ENCODE measurements at regions not wholly inside any gene's neighbourhood (a gene's known extent, or its start where the extent isn't known, plus 50 kb on each side); places are given as distances from the start of the nearest gene placed in this dataset.

DNA sequence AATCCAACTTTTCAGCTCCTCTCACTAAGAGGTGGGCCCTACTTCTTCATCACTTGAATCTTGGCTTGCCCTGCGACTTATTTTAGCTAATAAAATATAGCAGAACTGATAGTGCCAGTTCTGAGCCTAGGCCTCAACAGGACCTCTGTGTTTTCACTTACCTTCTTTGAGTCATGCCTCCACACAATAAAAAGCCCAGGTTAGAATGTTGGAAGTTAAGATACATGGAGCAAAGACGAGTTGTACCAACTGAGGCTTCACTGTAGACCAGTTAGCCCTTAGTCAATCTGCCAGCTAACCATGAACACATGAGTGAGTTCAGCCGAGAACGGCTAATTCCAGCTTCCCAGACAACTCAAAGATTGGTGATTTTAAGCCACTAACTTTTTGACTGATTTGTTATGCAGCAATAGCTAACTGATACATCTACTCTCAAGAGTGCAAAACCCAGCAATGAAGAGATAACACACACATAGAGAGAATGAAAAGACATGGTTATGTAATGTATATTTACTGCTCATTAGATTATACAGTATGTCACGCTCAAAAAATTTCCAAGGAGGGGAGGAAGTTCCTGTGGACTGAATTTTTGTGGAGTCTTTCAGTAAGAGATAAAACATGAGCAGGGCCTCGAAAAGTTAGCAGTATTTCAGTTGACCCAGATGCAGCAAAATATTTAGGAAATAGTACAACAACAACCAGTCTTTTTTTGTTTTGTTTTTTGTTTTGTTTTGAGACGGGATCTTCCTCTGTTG, 181.1 kb downstream of the MYCN start:
- no peaks in the 10 kb centered on the region for H3K27me3 Mint-ChIP-seq
- Histone ChIP-seq H3K27ac (ENCODE audit: low read depth, low read length) (no peak overlapping the region), H3K4me1 (ENCODE audit: control insufficient read depth in 2 of 2, insufficient read depth in 2 of 2, low read length in 2 of 2) (no peaks in the 10 kb centered on the region), H3K27me3 (ENCODE audit: control insufficient read depth in 2 of 2, insufficient read depth in 2 of 2, low read length in 2 of 2) (no peaks in the 10 kb centered on the region), H3K4me3 (ENCODE audit: low read length) (no peak overlapping the region), H3K36me3 (ENCODE audit: control insufficient read depth in 2 of 3, insufficient read depth in 3 of 3, low read length in 3 of 3) (no peaks in the 10 kb centered on the region), H3K9me3 (ENCODE audit: control insufficient read depth in 2 of 3, low read length in 3 of 3) (no peaks in the 10 kb centered on the region)
- H3K36me3 Mint-ChIP-seq, result no peaks in the 10 kb centered on the region
- no peak overlapping the region for H3K4me3 Mint-ChIP-seq
- peaks cover 0 to 4% (median 0%) of the 10 kb centered on the region in 11 donors for H3K9me3 Mint-ChIP-seq
- ChIA-PET POLR2A (no interaction called here), CTCF (no interaction called here)
- no peaks in the 10 kb centered on the region for H3K4me1 Mint-ChIP-seq
- DNase-seq (no peak), ATAC-seq (no peak)
- intact Hi-C loops (cut with micrococcal nuclease), result no loop called here
- H3K27ac Mint-ChIP-seq, result no peak overlapping the region

DNA sequence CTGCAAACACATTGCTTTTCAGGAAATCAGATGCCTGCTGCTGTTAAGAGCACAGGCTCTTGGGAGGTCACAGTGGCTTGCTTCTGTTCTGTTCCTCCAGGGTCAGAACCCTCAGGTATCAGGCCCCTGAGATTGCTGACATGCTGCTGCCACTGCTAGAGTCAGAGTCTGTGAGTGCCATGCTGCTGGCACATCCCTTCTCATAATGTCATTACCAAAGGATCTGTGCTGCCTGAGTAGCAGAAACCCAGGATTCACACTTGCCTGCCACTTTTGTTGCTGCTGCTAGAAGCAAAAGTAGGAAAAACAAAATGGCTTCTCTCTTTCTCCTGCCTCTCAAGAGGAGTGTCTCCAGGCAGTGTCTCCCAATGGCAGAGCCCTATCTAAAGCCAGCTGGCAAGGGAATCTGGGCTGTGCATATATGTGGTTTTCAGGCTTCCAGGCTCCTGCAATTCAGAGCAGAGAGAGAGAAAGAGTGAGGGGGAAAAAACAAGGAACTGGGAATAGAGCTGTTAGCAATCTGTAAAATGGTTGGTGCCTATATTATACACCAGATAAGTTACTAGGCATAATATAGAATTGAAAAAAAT, 180.3 kb downstream of the MYCN start:
- H3K27me3 Mint-ChIP-seq, result no peaks in the 10 kb centered on the region
- no peak overlapping the region for H3K4me3 Mint-ChIP-seq
- DNase-seq (no peak), ATAC-seq (no peak)
- peaks cover 0 to 4% (median 0%) of the 10 kb centered on the region in 11 donors for H3K9me3 Mint-ChIP-seq
- Histone ChIP-seq H3K4me1 (ENCODE audit: control insufficient read depth in 2 of 2, insufficient read depth in 2 of 2, low read length in 2 of 2) (no peaks in the 10 kb centered on the region), H3K4me3 (ENCODE audit: low read length) (no peak overlapping the region), H3K36me3 (ENCODE audit: control insufficient read depth in 2 of 3, insufficient read depth in 3 of 3, low read length in 3 of 3) (no peaks in the 10 kb centered on the region), H3K9me3 (ENCODE audit: control insufficient read depth in 2 of 3, low read length in 3 of 3) (no peaks in the 10 kb centered on the region), H3K27me3 (ENCODE audit: control insufficient read depth in 2 of 2, insufficient read depth in 2 of 2, low read length in 2 of 2) (no peaks in the 10 kb centered on the region), H3K27ac (ENCODE audit: low read depth, low read length) (no peak overlapping the region)
- H3K4me1 Mint-ChIP-seq, result no peaks in the 10 kb centered on the region
- POLR2A ChIA-PET, result no interaction called here
- intact Hi-C loops (cut with micrococcal nuclease), result no loop called here
- CTCF ChIA-PET, result interaction anchor here (0.7 kb wide), 1 partner anchor 87 kb away, joined by 6 read pairs; no protein-coding TSS in a partner anchor
- no peaks in the 10 kb centered on the region for H3K36me3 Mint-ChIP-seq
- no peak overlapping the region for H3K27ac Mint-ChIP-seq

DNA sequence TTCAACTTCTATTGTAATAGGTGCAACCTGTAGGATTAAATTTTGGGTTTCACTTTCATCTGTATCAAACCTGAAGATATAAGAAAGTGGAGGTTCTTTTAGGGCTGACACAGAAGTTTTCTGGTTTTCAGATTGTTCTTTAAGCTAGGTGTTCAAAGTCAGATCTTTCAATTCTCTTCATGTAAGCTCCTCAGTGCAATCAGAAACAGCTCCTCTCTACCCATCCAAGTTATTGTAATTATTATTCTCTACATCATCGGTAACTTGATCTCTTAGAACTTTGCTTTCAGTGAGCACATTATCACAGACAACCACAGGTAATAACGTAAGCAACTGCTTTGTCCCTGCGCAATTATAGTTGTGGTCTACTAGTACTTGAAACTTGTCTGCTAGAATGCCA, 179.4 kb downstream of the MYCN start:
- Histone ChIP-seq H3K36me3 (ENCODE audit: control insufficient read depth in 2 of 3, insufficient read depth in 3 of 3, low read length in 3 of 3) (no peaks in the 10 kb centered on the region), H3K27ac (ENCODE audit: low read depth, low read length) (no peak overlapping the region), H3K4me3 (ENCODE audit: low read length) (no peak overlapping the region), H3K27me3 (ENCODE audit: control insufficient read depth in 2 of 2, insufficient read depth in 2 of 2, low read length in 2 of 2) (no peaks in the 10 kb centered on the region), H3K4me1 (ENCODE audit: control insufficient read depth in 2 of 2, insufficient read depth in 2 of 2, low read length in 2 of 2) (no peaks in the 10 kb centered on the region), H3K9me3 (ENCODE audit: control insufficient read depth in 2 of 3, low read length in 3 of 3) (no peaks in the 10 kb centered on the region)
- no peaks in the 10 kb centered on the region for H3K27me3 Mint-ChIP-seq
- H3K36me3 Mint-ChIP-seq, result no peaks in the 10 kb centered on the region
- H3K27ac Mint-ChIP-seq, result peak overlapping the region in 1 of 9 donors; percentile 19
- peaks cover 0 to 4% (median 0%) of the 10 kb centered on the region in 11 donors for H3K9me3 Mint-ChIP-seq
- intact Hi-C loops (cut with micrococcal nuclease), result no loop called here
- POLR2A ChIA-PET, result no interaction called here
- CTCF ChIA-PET, result interaction anchor here (0.7 kb wide), 1 partner anchor 87 kb away, joined by 6 read pairs; no protein-coding TSS in a partner anchor
- DNase-seq (no peak), ATAC-seq (no peak)
- H3K4me1 Mint-ChIP-seq, result no peaks in the 10 kb centered on the region
- no peak overlapping the region for H3K4me3 Mint-ChIP-seq

DNA sequence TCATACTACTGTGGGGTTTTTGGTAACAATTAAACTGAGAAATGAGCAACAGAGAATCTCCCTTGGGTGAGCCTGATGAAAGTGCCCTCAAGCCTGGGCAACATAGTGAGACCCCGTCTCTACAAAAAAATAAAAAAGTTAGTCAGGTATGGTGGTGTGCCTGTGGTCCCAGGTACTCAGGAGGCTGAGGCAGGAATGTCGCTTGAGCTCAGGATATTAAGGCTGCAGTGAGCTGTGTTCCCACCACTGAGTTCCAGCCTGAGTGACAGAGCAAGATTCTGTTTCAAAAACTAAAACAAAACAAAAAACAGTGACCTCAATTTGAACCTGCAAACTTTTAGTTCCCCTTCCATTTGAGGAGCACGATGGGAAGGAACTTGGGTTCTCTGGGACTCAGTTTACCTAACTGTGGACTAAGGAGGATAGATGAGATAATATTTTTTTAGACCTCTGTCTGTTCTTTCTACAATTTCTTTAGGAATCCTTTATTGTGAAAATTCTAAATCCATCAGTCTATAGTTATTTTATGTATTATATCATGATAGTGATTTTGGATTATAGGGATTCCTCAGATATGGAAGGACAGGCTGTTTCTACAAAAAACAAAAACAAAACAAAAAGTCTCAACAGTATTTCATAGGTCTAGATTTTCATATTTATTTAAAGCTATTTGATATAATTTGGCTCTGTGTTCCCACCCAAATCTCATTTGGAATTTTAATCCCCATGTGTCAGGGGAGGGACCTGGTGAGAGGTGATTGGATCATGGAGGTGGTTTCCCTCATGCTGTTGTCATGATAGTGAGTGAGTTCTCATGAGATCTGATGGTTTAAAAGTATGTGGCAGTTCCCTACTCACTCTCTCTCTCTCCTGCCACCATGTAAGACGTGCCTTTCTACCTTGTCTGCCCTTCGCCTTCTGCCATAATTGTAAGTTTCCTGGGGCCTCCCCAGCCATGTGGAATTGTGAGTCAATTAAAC, 178.6 kb downstream of the MYCN start:
- intact Hi-C loops (cut with micrococcal nuclease), result no loop called here
- no peaks in the 10 kb centered on the region for H3K27me3 ChIP-seq (ENCODE audit: control insufficient read depth in 2 of 2, insufficient read depth in 2 of 2, low read length in 2 of 2)
- no peak overlapping the region for H3K4me3 ChIP-seq (ENCODE audit: low read length)
- DNase-seq (no peak), ATAC-seq (no peak)
- no peak overlapping the region for H3K27ac ChIP-seq (ENCODE audit: low read depth, low read length)
- CTCF ChIA-PET, result interaction anchor here (1.0 kb wide), 1 partner anchor 161 kb away, joined by 3 read pairs; no protein-coding TSS in a partner anchor
- POLR2A ChIA-PET, result no interaction called here
- Mint-ChIP-seq H3K36me3 (no peaks in the 10 kb centered on the region), H3K4me1 (no peaks in the 10 kb centered on the region), H3K4me3 (no peak overlapping the region), H3K27ac (peak overlapping the region in 1 of 9 donors; percentile 19), H3K9me3 (peaks cover 0 to 4% (median 0%) of the 10 kb centered on the region in 11 donors), H3K27me3 (no peaks in the 10 kb centered on the region)
- no peaks in the 10 kb centered on the region for H3K36me3 ChIP-seq (ENCODE audit: control insufficient read depth in 2 of 3, insufficient read depth in 3 of 3, low read length in 3 of 3)
- no peaks in the 10 kb centered on the region for H3K4me1 ChIP-seq (ENCODE audit: control insufficient read depth in 2 of 2, insufficient read depth in 2 of 2, low read length in 2 of 2)
- no peaks in the 10 kb centered on the region for H3K9me3 ChIP-seq (ENCODE audit: control insufficient read depth in 2 of 3, low read length in 3 of 3)

DNA sequence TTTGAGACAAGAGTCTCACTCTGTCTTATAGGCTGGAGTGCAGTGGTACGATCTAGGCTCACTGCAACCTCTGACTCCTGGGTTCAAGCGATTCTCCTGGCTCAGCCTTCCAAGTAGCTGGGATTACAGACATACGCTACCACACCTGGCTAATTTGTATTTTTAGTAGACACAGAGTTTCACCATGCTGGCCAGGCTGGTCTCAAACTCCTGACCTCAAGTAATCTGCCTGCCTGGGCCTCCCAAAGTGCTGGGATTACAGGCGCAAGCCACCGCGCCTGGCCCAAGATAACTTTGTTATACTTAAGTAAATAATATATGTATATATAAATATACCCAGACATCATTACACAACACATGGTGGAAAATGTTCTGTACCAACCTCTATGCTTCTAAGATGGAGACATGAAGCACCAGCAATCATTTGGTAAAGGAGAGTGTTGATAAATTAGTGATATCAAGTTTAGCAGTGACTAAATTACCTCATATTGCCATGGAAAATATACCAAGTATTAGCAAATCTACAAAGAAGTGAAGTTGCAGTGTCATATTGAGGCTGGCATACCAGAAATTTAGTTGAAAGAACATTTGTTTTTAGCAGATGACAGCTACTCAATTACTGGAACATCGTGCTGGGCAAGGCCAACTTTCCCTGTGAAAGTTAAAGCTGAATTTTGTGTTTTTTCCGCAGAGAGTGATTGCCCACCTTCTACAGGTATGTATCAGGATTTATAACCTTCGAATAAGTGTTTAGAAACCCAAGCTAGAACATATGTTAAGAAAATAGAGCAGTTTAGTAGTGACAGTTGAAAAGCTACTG, 177.7 kb downstream of the MYCN start:
- no peaks in the 10 kb centered on the region for H3K4me1 ChIP-seq (ENCODE audit: control insufficient read depth in 2 of 2, insufficient read depth in 2 of 2, low read length in 2 of 2)
- DNase-seq, result no peak

DNA sequence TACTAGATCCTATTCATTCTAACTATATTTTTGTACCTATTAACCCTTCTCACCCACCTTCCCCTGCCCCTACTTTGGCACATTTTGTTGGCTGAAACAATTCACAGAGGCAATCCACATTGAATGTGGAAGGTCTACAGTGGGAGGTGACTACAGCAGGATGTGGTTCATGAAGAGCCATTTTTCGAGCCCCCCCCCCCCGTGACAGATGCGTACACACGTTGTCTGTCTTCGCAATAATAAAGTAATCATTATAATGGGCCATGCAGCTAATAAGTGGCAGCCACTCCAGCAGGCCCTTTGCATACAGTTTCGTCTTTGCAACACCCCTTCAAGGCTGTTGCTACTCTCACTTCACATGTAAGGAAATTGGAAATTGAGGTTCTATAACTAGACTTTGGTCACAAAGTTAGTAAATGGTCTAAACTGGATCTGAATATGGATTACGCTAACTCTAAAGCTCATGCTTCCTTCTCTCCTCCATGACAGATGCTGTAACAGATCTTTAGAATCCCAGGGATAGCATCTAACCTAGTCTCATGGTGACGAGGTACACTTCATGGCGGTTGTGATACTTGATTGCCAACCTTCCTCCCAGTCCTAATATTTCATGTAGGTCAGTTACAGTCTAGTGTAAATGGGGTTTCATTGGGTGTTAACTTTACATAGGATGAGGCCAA, 176.8 kb downstream of the MYCN start:
- no peak overlapping the region for H3K27ac ChIP-seq (ENCODE audit: low read depth, low read length)
- intact Hi-C loops (cut with micrococcal nuclease), result no loop called here
- no peak overlapping the region for H3K4me3 ChIP-seq (ENCODE audit: low read length)
- ChIA-PET CTCF (no interaction called here), POLR2A (no interaction called here)
- no peaks in the 10 kb centered on the region for H3K9me3 ChIP-seq (ENCODE audit: control insufficient read depth in 2 of 3, low read length in 3 of 3)
- H3K36me3 Mint-ChIP-seq, result no peaks in the 10 kb centered on the region
- DNase-seq (no peak), ATAC-seq (no peak)
- no peaks in the 10 kb centered on the region for H3K4me1 ChIP-seq (ENCODE audit: control insufficient read depth in 2 of 2, insufficient read depth in 2 of 2, low read length in 2 of 2)
- no peaks in the 10 kb centered on the region for H3K36me3 ChIP-seq (ENCODE audit: control insufficient read depth in 2 of 3, insufficient read depth in 3 of 3, low read length in 3 of 3)
- no peaks in the 10 kb centered on the region for H3K4me1 Mint-ChIP-seq
- H3K27ac Mint-ChIP-seq, result no peak overlapping the region
- H3K27me3 ChIP-seq (ENCODE audit: control insufficient read depth in 2 of 2, insufficient read depth in 2 of 2, low read length in 2 of 2), result no peaks in the 10 kb centered on the region
- no peaks in the 10 kb centered on the region for H3K27me3 Mint-ChIP-seq
- H3K9me3 Mint-ChIP-seq, result peaks cover 0 to 4% (median 0%) of the 10 kb centered on the region in 11 donors
- no peak overlapping the region for H3K4me3 Mint-ChIP-seq

More for the DNA sequence above, 177.7 kb downstream of the MYCN start:
- Histone ChIP-seq H3K4me3 (ENCODE audit: low read length) (no peak overlapping the region), H3K27ac (ENCODE audit: low read depth, low read length) (no peak overlapping the region), H3K9me3 (ENCODE audit: control insufficient read depth in 2 of 3, low read length in 3 of 3) (no peaks in the 10 kb centered on the region), H3K36me3 (ENCODE audit: control insufficient read depth in 2 of 3, insufficient read depth in 3 of 3, low read length in 3 of 3) (no peaks in the 10 kb centered on the region), H3K27me3 (ENCODE audit: control insufficient read depth in 2 of 2, insufficient read depth in 2 of 2, low read length in 2 of 2) (no peaks in the 10 kb centered on the region)
- peaks cover 0 to 4% (median 0%) of the 10 kb centered on the region in 11 donors for H3K9me3 Mint-ChIP-seq
- no peak overlapping the region for H3K27ac Mint-ChIP-seq
- H3K27me3 Mint-ChIP-seq, result no peaks in the 10 kb centered on the region
- no peaks in the 10 kb centered on the region for H3K4me1 Mint-ChIP-seq
- ChIA-PET POLR2A (no interaction called here), CTCF (interaction anchor here (1.0 kb wide), 1 partner anchor 162 kb away, joined by 3 read pairs; no protein-coding TSS in a partner anchor)
- no peaks in the 10 kb centered on the region for H3K36me3 Mint-ChIP-seq
- H3K4me3 Mint-ChIP-seq, result no peak overlapping the region
- intact Hi-C loops (cut with micrococcal nuclease), result no loop called here
- no peak for ATAC-seq

Data from naive thymus-derived CD4-positive, alpha-beta T cell (primary cell).